Activated CD4-positive, alpha-beta memory T cell treated with anti-CD3 and anti-CD28 coated beads for 36 hours (primary cell): ENCODE measurements at regions not wholly inside any gene's neighbourhood (a gene's known extent, or its start where the extent isn't known, plus 50 kb on each side); places are given as distances from the start of the nearest gene placed in this dataset.

Experiments used
- CTCF ChIA-PET: fragments of 350-600 bp; sonication (Branson Sonifier 250); formaldehyde crosslinking; loops from one replicate; lab custom pipeline; 2021; ENCODE audit warnings: antibody characterized with exemption, inconsistent platforms; lab: Charles Lee
- POLR2A ChIA-PET: fragments of 350-600 bp; sonication (Branson Sonifier 250); formaldehyde crosslinking; loops from one replicate; lab custom pipeline; 2021; ENCODE audit warnings: antibody characterized with exemption; lab: Charles Lee
- DNase-seq: peaks from one replicate; pipeline ENCODE4 v3.0.0-alpha.2; 2020
- H3K27ac Mint-ChIP-seq: one replicate; pipeline ENCODE4 v1.8.0; 2021; ENCODE audit warnings: mixed read lengths
- H3K27me3 Mint-ChIP-seq: one replicate; pipeline ENCODE4 v1.8.0; 2021; ENCODE audit warnings: mixed read lengths
- H3K36me3 Mint-ChIP-seq: one replicate; pipeline ENCODE4 v1.8.0; 2021; ENCODE audit warnings: mixed read lengths
- H3K4me1 Mint-ChIP-seq: one replicate; pipeline ENCODE4 v1.8.0; 2021; ENCODE audit warnings: low read depth, mixed read lengths
- H3K4me3 Mint-ChIP-seq: one replicate; pipeline ENCODE4 v1.8.0; 2021; ENCODE audit warnings: mild to moderate bottlenecking, mixed read lengths
- H3K9me3 Mint-ChIP-seq: one replicate; pipeline ENCODE4 v1.8.0; 2021; ENCODE audit warnings: mixed read lengths
- intact Hi-C: fragments of 100-400 bp; cut with micrococcal nuclease; formaldehyde crosslinking; loops from one replicate; pipeline ENCODE4 v1.15.1; 2023

DNA sequence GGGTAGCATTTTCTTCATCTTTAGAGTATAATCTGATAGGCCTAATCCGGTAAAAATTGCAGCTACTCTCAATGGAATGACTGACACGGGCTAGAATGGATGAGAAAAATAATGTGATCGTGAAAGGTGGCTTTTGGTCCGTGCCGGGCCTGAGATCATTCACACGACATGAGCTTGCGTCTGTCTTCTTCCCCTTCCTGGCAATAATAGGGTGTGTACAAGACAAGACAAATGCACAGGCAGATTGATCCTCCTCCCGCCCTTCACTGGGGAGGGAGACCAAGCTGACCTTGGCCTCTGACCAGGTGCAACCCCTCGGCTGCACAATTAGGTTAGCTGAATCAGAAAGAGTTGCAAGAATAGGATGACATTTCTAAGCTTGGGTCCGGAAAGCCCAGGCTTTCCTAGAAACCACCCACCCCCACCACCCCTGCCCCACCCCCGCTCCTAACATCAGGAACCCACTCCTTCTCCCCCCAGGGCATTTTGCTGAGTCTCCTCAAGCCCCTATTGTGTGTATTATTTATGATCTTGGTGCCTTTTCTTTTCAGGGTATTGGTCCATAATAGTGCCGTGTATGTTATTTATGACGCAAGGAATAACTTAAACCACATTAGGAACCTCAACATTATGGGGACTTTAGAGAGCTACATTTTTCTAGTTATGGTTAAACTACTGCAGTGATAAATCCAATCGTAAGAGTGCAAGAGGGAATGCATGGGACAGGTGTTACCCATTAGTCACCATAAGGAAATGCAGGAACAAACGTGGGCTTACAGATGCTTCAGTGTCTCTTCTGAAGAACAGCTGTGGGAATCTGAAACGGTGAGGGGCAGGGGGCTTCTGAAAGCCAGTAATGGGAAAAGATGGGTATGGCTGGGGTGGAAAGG lies 540.1 kb upstream of the PSMD7 start:
- CTCF ChIA-PET: no interaction called here
- POLR2A ChIA-PET: no interaction called here
- Mint-ChIP-seq H3K27me3 (no peaks in the 10 kb centered on the region), H3K27ac (no peak overlapping the region), H3K36me3 (no peaks in the 10 kb centered on the region), H3K4me1 (no peaks in the 10 kb centered on the region), H3K4me3 (no peak overlapping the region), H3K9me3 (peaks cover 8% of the 10 kb centered on the region)
- no peak for DNase-seq
- intact Hi-C loops: no loop called here

DNA sequence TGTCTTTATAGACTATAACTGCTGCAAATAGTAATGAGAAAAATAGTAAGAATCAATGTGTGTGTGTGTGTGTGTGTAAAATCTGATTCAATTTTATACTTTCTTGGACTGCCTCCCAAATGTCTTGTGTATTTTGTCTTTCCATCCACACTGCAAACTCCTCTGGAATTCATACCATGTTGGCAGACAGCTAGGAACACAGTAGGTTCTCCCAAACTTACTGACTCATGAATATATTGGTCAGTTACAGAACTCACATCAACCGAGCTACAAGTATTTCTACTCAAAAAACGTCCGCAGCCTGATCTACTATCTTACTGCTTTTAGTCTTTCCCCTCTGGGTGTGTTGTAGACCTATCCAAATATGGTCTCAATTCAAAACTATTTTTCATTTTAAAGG lies 542.7 kb upstream of the PSMD7 start:
- H3K36me3 Mint-ChIP-seq: no peaks in the 10 kb centered on the region
- H3K9me3 Mint-ChIP-seq: peaks cover 3% of the 10 kb centered on the region
- DNase-seq: no peak
- intact Hi-C loops: no loop called here
- H3K4me1 Mint-ChIP-seq: no peaks in the 10 kb centered on the region
- POLR2A ChIA-PET: no interaction called here
- CTCF ChIA-PET: no interaction called here
- no peaks in the 10 kb centered on the region for H3K27me3 Mint-ChIP-seq
- H3K4me3 Mint-ChIP-seq: no peak overlapping the region
- H3K27ac Mint-ChIP-seq: no peak overlapping the region

DNA sequence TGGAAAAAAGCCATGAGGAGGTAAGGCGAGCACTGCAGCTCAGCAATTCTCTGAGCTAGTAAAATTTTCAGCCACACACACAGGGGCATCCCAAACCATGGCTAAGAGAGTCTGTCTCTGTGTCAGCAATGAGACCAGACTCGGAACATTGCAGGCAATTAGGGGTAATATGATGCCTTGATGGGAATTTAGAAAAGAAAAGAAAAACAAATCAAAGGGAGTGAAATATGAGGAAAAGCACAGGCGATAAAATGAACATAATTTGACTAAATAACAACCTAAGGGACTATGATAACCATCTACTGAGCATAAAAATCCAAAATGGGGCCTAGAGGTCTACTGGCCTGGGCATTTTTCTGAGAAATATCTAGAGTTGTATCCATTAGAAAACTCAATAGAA lies 546.0 kb upstream of the PSMD7 start:
- H3K9me3 Mint-ChIP-seq: peaks cover 3% of the 10 kb centered on the region
- H3K36me3 Mint-ChIP-seq: no peaks in the 10 kb centered on the region
- no peaks in the 10 kb centered on the region for H3K27me3 Mint-ChIP-seq
- no peak overlapping the region for H3K27ac Mint-ChIP-seq
- POLR2A ChIA-PET: no interaction called here
- intact Hi-C loops: no loop called here
- CTCF ChIA-PET: no interaction called here
- no peak overlapping the region for H3K4me3 Mint-ChIP-seq
- no peak for DNase-seq
- H3K4me1 Mint-ChIP-seq: no peaks in the 10 kb centered on the region

DNA sequence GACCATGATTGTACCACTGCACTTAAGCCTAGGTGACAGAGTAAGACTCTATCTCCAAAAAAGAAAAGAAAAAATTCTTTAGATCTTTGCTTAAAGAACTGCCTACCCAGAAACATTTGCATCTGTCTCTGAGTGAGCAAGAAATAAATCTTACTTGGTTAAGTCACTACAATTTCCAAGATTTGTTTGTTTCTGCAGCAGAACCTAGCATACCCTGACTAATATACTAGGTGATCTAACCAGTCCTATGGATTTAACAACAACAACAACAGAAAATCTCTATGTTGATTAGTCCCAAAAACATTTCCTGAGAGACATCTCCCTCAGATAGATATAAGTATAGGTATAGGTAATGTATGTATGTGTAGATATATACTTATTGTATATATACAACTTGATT lies 549.3 kb upstream of the PSMD7 start:
- H3K9me3 Mint-ChIP-seq: peaks cover 3% of the 10 kb centered on the region
- no peaks in the 10 kb centered on the region for H3K4me1 Mint-ChIP-seq
- no peaks in the 10 kb centered on the region for H3K36me3 Mint-ChIP-seq
- CTCF ChIA-PET: no interaction called here
- no peaks in the 10 kb centered on the region for H3K27me3 Mint-ChIP-seq
- H3K4me3 Mint-ChIP-seq: no peak overlapping the region
- H3K27ac Mint-ChIP-seq: no peak overlapping the region
- POLR2A ChIA-PET: no interaction called here
- intact Hi-C loops: no loop called here
- no peak for DNase-seq

DNA sequence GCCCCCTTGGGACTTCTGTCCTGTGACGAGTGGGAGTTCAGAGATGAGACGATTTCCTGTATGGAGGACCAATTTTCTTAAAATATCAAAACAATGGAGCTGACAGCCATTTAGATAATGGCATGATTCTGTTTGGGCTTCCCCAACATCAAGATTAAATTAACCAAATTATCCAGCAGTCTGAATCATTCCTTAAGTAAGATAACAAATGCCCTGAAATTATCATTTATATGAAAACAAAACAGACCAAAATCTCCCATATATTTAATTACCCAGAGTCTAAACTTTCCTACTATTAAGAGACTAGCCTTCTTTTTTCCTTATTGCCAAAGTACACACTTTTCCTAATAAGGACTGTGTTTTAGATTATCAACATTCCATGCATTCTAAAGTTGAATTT lies 550.1 kb upstream of the PSMD7 start:
- Mint-ChIP-seq H3K9me3 (peaks cover 3% of the 10 kb centered on the region), H3K27ac (no peak overlapping the region), H3K36me3 (no peaks in the 10 kb centered on the region), H3K4me3 (no peak overlapping the region), H3K27me3 (no peaks in the 10 kb centered on the region), H3K4me1 (no peaks in the 10 kb centered on the region)
- ChIA-PET CTCF (no interaction called here), POLR2A (no interaction called here)
- DNase-seq: no peak
- intact Hi-C loops: no loop called here

DNA sequence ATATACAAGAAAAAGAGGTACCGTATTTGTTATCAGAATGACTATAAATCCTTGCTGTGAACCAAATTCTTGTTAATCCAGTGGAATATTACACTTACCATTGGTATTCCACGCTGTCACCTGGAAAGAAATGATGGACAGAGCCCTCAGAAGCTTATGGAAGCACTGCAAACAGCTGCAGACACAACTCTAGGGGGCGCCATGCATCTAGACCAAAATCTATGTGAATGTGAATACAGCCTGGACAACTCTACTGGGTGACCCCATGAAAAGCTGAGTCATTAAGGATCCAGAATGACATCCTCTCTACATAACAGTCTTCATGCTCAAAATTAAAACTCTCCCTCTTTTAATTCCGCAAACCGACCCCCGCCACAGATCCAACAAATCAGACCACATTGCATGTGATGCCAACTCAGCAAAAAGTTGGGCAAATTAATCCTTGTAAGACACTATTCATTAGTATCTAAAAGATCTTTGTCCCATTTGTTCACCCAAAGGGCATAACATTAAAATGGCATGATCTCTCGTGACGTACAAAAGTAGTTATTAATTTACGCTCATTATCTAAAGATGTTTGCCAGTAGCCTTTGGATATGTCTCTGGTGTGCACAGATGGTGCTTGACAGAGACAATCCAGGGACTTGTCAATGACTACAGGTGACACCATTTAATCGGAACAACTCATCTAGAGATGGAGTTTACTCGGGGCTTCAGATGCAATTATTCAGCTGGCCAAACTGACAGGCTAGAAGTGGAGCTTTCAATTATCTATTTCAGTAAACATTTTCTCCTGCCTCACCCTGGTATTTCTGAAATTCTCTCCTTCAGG lies 552.7 kb upstream of the PSMD7 start:
- peaks cover 3% of the 10 kb centered on the region for H3K9me3 Mint-ChIP-seq
- no peaks in the 10 kb centered on the region for H3K27me3 Mint-ChIP-seq
- no peak overlapping the region for H3K27ac Mint-ChIP-seq
- ChIA-PET CTCF (no interaction called here), POLR2A (no interaction called here)
- no peak overlapping the region for H3K4me3 Mint-ChIP-seq
- no peak for DNase-seq
- intact Hi-C loops: no loop called here
- H3K4me1 Mint-ChIP-seq: no peaks in the 10 kb centered on the region
- H3K36me3 Mint-ChIP-seq: no peaks in the 10 kb centered on the region

DNA sequence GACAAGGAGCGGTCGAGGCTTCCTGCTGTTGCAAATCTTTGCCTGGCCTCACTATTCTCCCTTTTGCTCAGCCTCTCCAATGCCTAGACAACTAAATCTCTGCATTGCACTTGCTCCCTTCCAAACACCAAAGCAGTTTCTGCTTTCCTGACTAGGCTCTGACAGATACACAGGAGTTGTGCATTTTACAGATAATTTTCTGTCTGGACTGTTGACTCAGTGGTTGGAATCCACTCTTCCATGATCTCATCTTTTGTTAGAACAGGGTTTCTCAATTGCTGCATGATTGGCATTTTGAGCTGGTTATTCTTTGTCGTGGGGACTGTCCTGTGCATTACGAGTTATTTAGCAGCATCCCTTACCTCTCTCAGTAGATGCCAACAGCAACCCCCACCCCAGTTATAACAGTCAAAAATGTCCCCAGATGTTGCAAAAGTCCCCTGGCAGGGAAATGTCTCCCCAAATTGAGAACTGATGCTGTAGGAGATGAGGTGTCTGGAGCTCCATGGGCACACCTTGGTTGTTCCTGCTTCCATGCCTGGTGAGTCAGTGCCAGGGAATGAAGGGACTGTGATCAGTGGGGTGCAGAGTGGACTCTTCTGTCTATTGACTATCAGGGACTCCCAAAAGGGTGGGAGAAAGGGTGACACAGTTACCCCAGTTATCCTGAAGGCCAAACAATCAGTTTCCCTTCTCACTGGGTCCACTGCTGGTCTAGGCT lies 557.4 kb upstream of the PSMD7 start:
- intact Hi-C loops: no loop called here
- Mint-ChIP-seq H3K36me3 (no peaks in the 10 kb centered on the region), H3K4me1 (no peaks in the 10 kb centered on the region), H3K9me3 (peaks cover 7% of the 10 kb centered on the region), H3K4me3 (no peak overlapping the region), H3K27me3 (no peaks in the 10 kb centered on the region), H3K27ac (no peak overlapping the region)
- ChIA-PET CTCF (no interaction called here), POLR2A (no interaction called here)
- DNase-seq: no peak

DNA sequence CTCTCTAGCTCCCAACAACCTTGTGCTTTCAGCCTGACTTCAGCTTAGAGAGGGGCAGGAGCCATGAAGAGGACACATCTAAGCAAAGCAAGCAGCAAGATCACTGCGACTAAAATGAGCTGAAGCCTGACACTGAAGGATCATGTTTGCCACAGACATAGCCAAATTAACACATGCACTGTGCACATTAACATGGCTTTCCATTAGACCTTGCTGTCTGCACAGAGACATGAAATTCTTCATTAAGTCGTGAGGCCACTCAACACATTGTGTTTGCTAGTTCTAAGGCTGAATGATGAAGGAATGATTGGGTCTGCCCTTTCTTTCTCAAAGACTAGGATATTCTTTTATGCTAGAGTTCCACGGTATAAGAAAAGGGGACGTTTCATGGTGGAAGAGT lies 558.3 kb upstream of the PSMD7 start:
- Mint-ChIP-seq H3K9me3 (peaks cover 7% of the 10 kb centered on the region), H3K4me3 (no peak overlapping the region), H3K27me3 (no peaks in the 10 kb centered on the region), H3K4me1 (no peaks in the 10 kb centered on the region), H3K27ac (no peak overlapping the region), H3K36me3 (no peaks in the 10 kb centered on the region)
- ChIA-PET CTCF (no interaction called here), POLR2A (no interaction called here)
- DNase-seq: no peak
- intact Hi-C loops: no loop called here

DNA sequence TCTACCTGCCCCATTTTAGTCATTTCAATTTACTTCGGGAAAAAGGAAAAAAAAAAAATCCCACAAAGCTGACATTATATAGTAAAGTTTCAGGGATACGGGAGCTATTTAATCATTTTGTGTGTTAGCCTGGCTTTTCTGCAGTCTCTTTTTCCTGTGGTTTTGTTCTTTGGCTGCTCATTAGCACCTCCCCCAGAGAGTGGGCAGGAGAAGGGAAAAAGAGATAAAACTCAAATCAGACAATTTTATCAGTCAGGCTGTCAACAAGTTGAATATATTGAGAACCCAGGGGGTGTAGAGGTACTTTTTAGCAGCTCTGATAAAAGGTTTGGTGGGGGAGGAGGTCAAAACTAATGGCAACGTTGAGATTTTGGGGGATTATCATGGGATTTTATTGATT lies 559.0 kb upstream of the PSMD7 start:
- no peak for DNase-seq
- ChIA-PET POLR2A (no interaction called here), CTCF (no interaction called here)
- Mint-ChIP-seq H3K4me3 (no peak overlapping the region), H3K27me3 (no peaks in the 10 kb centered on the region), H3K36me3 (no peaks in the 10 kb centered on the region), H3K9me3 (peaks cover 7% of the 10 kb centered on the region), H3K4me1 (no peaks in the 10 kb centered on the region), H3K27ac (no peak overlapping the region)
- intact Hi-C loops: no loop called here

DNA sequence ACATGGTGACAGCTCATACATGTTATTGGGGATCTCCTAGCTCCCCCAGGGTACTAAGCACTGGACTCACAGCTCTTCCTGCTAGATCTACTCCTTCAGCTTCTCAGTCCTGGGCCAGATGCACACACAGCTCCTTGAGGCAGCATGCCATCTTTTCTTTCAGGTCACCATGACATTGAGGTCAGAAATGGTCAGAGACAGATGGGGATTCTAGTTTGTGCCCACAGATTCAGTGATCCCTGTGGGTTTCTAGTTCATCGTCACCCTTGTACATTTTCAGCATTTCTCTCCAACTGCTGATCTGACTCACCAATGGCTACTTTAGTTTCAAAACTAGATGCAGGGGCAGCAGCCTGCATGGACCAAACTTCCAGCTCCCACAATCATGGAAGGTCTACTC lies 560.7 kb upstream of the PSMD7 start:
- no peak overlapping the region for H3K27ac Mint-ChIP-seq
- ChIA-PET CTCF (no interaction called here), POLR2A (no interaction called here)
- no peaks in the 10 kb centered on the region for H3K4me1 Mint-ChIP-seq
- intact Hi-C loops: no loop called here
- DNase-seq: no peak
- no peaks in the 10 kb centered on the region for H3K36me3 Mint-ChIP-seq
- H3K27me3 Mint-ChIP-seq: no peaks in the 10 kb centered on the region
- no peak overlapping the region for H3K4me3 Mint-ChIP-seq
- H3K9me3 Mint-ChIP-seq: peaks cover 7% of the 10 kb centered on the region

DNA sequence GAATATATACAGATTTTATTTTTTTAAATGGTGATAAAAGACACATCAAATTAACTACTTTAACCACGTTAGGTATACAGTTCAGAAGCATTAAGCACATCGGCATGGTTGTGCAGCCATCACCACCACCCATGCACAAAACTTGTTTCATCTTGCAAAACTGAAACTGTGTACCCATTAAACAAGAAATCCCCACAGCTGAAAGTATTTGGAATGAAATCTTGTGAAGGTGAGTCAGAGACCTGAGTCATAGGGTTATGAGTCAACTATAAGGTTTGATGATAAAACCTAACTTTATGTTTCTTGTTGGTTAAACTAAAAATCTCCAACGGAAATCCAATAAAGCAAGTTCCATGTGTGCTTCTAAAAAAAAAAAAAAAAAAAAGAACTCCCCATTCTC lies 561.6 kb upstream of the PSMD7 start:
- Mint-ChIP-seq H3K4me1 (no peaks in the 10 kb centered on the region), H3K27me3 (no peaks in the 10 kb centered on the region), H3K4me3 (no peak overlapping the region), H3K36me3 (no peaks in the 10 kb centered on the region), H3K27ac (no peak overlapping the region), H3K9me3 (peaks cover 14% of the 10 kb centered on the region)
- ChIA-PET POLR2A (no interaction called here), CTCF (no interaction called here)
- intact Hi-C loops: no loop called here
- peak; percentile 13 for DNase-seq

DNA sequence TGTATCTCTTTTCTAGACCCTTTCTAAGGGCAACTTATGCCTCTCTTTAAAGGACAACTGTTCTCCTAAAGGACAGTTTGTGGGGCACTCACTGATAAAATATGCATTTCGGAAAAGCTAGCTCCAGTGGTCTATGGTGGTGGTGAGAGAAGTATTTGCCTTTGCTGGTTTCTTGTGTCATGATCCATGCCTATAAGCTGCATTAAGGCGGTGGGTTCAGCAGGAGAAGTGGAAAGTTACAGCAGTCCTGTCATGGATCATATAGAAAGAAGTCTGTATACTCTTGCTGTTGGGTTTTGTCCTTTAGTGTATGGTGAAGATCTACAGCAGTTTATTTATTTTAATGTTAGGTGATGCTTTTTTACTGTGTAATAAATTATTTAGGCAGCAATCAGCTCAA lies 563.9 kb upstream of the PSMD7 start:
- H3K36me3 Mint-ChIP-seq: no peaks in the 10 kb centered on the region
- POLR2A ChIA-PET: no interaction called here
- H3K27me3 Mint-ChIP-seq: no peaks in the 10 kb centered on the region
- no peak for DNase-seq
- CTCF ChIA-PET: no interaction called here
- H3K9me3 Mint-ChIP-seq: peaks cover 17% of the 10 kb centered on the region
- no peak overlapping the region for H3K27ac Mint-ChIP-seq
- intact Hi-C loops: no loop called here
- H3K4me3 Mint-ChIP-seq: no peak overlapping the region
- no peaks in the 10 kb centered on the region for H3K4me1 Mint-ChIP-seq
